Adrenal gland (tissue), 9 donors: ENCODE measurements at regions not wholly inside any gene's neighbourhood (a gene's known extent, or its start where the extent isn't known, plus 50 kb on each side); places are given as distances from the start of the nearest gene placed in this dataset.
A peak's percentile ranks its signal among the peaks of the same experiment; 100 is the strongest.

Source experiments
- DNase-seq, 7 donors: peaks; one replicate each; pipeline ENCODE4 v3.0.0-alpha.2; 2019 to 2020
- H3K27ac ChIP-seq, 5 donors: fragments of 200-600 bp; sonication (generic) in 4 of 5; 1 replicate in 3 of 5; 2 replicates in 2 of 5; pipeline versions ENCODE4 v1.5.1 to v1.8.0; 2016 to 2020; ENCODE audit warnings: mild to moderate bottlenecking in 1 of 5
- H3K27me3 ChIP-seq: fragments of 200-600 bp; 2 replicates; pipeline ENCODE4 v1.8.0; 2021
- H3K36me3 ChIP-seq, 2 donors: fragments of 200-600 bp; replicated peaks in 1 of 2; 1 replicate in 1 of 2; 2 replicates in 1 of 2; pipeline versions ENCODE4 v1.5.1 to v1.8.0; 2018 to 2022
- H3K4me1 ChIP-seq, 2 donors: fragments of 200-600 bp; replicated peaks in 1 of 2; 1 replicate in 1 of 2; 2 replicates in 1 of 2; pipeline versions ENCODE4 v1.5.1 to v1.8.0; 2018 to 2021
- H3K4me3 ChIP-seq, 4 donors: fragments of 200-600 bp; sonication (generic) in 3 of 4; one replicate each; pipeline ENCODE4 v1.5.1; 2016 to 2018
- H3K9me3 ChIP-seq, 3 donors: fragments of 200-600 bp; sonication (generic) in 1 of 3; replicated peaks in 1 of 3; 1 replicate in 2 of 3; 2 replicates in 1 of 3; pipeline versions ENCODE4 v1.5.1 to v1.8.0; 2016 to 2021
- CTCF ChIP-seq, 6 experiments: fragments of 450-650 bp in 4 of 6; fragments of 200-600 bp in 2 of 6; sonication (generic) in 1 of 6; IDR thresholded peaks; 1 replicate in 5 of 6; 2 replicates in 1 of 6; pipeline versions ENCODE4 v1.5.1 to v1.8.0; 2016 to 2021; ENCODE audit warnings: antibody characterized with exemption in 6 of 6, mild to moderate bottlenecking in 2 of 6, moderate library complexity in 1 of 6
- POLR2A ChIP-seq, 2 donors: fragments of 450-650 bp; IDR thresholded peaks; one replicate each; pipeline ENCODE4 v1.6.1; 2017; ENCODE audit warnings: antibody characterized with exemption in 2 of 2, mild to moderate bottlenecking in 2 of 2, moderate library complexity in 1 of 2
- WGBS, 4 donors: extraction: QIAGEN DNeasy Blood & Tissue Kit in 2 of 4; methylation state at CpG; one replicate each; pipeline versions ENCODE4 v1.1.5 to v1.1.7; 2013 to 2017; 5-methylcytosine and 5-hydroxymethylcytosine counted together
- intact Hi-C, 2 donors: fragments of 100-400 bp; cut with DNase I; formaldehyde crosslinking; loops; one replicate each; pipeline versions ENCODE4 v1.14.1 to v1.15.0; 2022 to 2023
- donor health status: healthy with polysubstance abuse.
- donor health status: Bipolar disorder and iron deficiency.
- donor health status: DM: yes; HTN: yes; CAD: no.
- donor health status: DM: no; HTN: no; CAD: no.
- donor health status: DM: no; HTN: no; CAD: no.

DNA sequence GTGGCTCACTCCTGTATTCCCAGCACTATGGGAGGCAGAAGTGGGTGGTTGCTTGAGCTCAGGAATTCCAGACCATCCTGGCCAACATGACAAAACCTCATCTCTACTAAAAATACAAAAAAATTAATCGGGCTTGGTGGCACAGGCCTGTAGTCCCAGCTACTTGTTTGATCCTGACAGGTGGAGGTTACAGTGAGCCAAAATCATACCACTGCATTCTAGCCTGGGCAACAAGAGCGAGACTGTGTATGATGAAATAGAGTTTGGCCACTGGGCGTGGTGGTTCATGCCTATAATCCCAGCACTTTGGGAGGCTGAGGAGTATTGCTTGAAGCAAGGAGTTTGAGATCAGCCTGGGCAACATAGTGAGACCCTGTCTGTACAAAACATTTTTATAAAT lies 173.3 kb downstream of the TANC2 start:
- no peaks in the 10 kb centered on the region for H3K4me1 ChIP-seq
- no peak for DNase-seq
- no peak overlapping the region for H3K27ac ChIP-seq
- H3K9me3 ChIP-seq = no peaks in the 10 kb centered on the region
- 90 to 96% (median 95%) methylated on average over 3 of the region's 3 CpGs for WGBS, 4 donors
- intact Hi-C loops = no loop called here
- H3K36me3 ChIP-seq = no peaks in the 10 kb centered on the region
- H3K27me3 ChIP-seq = no peaks in the 10 kb centered on the region
- no peak overlapping the region for H3K4me3 ChIP-seq
- TF ChIP-seq POLR2A (IDR thresholded peaks at IDR 0.05) = no peak
- TF ChIP-seq CTCF (IDR thresholded peaks at IDR 0.05) = no peak

DNA sequence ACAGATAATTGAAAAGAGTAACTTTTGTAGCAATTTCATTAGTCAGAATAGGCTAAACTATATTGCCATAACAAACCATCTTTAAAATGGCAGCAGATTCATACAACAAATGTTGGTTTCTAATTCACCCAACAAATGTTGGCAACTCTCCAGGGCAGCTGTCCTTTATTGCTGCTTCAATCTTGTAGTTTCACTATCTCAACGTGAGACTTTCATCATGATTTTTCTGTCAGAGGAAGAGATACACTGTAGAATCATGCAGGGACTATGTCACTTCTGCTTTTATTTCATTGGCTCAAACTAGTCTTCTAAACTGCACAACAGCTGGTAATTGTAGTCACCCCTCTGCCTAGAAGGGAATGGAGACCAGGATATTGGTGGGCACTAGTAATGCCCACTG lies 174.2 kb downstream of the TANC2 start:
- Histone ChIP-seq H3K27ac (no peak overlapping the region), H3K36me3 (no peaks in the 10 kb centered on the region), H3K9me3 (no peaks in the 10 kb centered on the region), H3K27me3 (no peaks in the 10 kb centered on the region), H3K4me3 (no peak overlapping the region), H3K4me1 (no peaks in the 10 kb centered on the region)
- TF ChIP-seq POLR2A (IDR thresholded peaks at IDR 0.05) (no peak), CTCF (IDR thresholded peaks at IDR 0.05) (no peak)
- peak; percentile 26 to 72 (median 37) for DNase-seq
- intact Hi-C loops = no loop called here
- WGBS, 4 donors = 0 to 3% (median 2%) methylated on average over 1 of the region's 1 CpG

- Histone ChIP-seq H3K27me3 (no peaks in the 10 kb centered on the region), H3K27ac (no peak overlapping the region), H3K9me3 (no peaks in the 10 kb centered on the region), H3K36me3 (no peaks in the 10 kb centered on the region), H3K4me3 (no peak overlapping the region), H3K4me1 (no peaks in the 10 kb centered on the region)
- DNase-seq = no peak
- TF ChIP-seq CTCF (IDR thresholded peaks at IDR 0.05) = no peak
- no peak for TF ChIP-seq POLR2A (IDR thresholded peaks at IDR 0.05)
- WGBS, 4 donors = 93 to 100% (median 98%) methylated on average over 1 of the region's 1 CpG
- intact Hi-C loops = no loop called here
Observed at GRCh38 chr17:63142836-63143235, 176.8 kb downstream of the TANC2 start.

DNA sequence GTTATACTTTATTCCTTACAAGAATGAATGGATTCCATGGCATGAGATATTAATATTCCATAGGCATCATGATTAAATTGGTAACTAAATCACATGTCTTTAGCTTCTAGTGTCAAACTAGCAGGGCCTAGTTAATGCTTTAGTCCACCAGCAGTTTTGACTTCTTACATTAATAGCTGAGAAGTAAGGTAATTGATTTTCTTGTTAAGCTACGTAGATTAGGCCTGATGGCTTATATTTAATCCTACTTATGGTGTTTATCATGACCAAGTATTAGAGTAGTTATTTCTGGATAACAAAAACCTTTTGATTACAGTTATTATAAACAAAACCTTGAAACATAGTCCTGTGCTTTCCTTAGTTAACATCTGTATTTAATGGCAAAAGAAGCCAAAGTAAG lies 184.5 kb downstream of the TANC2 start:
- no peak for DNase-seq
- Histone ChIP-seq H3K4me1 (no peaks in the 10 kb centered on the region), H3K36me3 (no peaks in the 10 kb centered on the region), H3K4me3 (no peak overlapping the region), H3K9me3 (no peaks in the 10 kb centered on the region), H3K27me3 (no peaks in the 10 kb centered on the region), H3K27ac (no peak overlapping the region)
- 85 to 97% (median 95%) methylated on average over 1 of the region's 1 CpG for WGBS, 4 donors
- intact Hi-C loops = no loop called here
- TF ChIP-seq POLR2A (IDR thresholded peaks at IDR 0.05) (no peak), CTCF (IDR thresholded peaks at IDR 0.05) (no peak)
